ENCODE measurements at regions not wholly inside any gene's neighbourhood (a gene's known extent, or its start where the extent isn't known, plus 50 kb on each side); places are given as distances from the start of the nearest gene placed in this dataset.

- TF ChIP-seq POLR2A (IDR thresholded peaks at IDR 0.05) (no peak), CTCF (IDR thresholded peaks at IDR 0.05) (no peak)
These were observed 49.9 kb upstream of the COX10 start for GRCh38 chr17:14019186-14019956.

Data from thyroid gland (tissue), 4 donors.